Islet of Langerhans (tissue), 1 donor: ENCODE measurements at regions not wholly inside any gene's neighbourhood (a gene's known extent, or its start where the extent isn't known, plus 50 kb on each side); places are given as distances from the start of the nearest gene placed in this dataset.

Source experiments
- FAIRE-seq: peaks from one replicate; lab custom pipeline; 2011; peaks lifted over from hg19 to GRCh38; lab: Jason Lieb, UNC

DNA sequence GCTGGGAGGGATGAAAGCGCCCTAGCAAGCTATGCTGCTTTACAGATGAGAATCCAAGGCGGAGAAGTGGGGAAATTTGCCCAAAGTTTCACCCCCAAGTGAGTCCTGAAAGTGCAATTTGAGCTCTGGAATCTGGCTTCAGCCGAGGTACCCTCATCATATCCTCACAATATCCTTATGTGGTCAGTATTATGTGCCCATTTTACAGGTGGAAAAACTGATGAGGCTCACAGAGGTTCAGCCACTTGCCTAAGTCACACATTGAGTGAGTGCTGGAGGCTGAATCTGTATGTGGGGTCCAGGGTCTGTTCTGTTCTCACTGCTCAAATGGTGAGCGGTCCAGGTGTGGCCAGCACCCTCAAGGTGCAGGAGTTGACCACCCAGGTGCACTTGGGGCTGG lies 85.3 kb downstream of the MATN1 start:
- no peak for FAIRE-seq

DNA sequence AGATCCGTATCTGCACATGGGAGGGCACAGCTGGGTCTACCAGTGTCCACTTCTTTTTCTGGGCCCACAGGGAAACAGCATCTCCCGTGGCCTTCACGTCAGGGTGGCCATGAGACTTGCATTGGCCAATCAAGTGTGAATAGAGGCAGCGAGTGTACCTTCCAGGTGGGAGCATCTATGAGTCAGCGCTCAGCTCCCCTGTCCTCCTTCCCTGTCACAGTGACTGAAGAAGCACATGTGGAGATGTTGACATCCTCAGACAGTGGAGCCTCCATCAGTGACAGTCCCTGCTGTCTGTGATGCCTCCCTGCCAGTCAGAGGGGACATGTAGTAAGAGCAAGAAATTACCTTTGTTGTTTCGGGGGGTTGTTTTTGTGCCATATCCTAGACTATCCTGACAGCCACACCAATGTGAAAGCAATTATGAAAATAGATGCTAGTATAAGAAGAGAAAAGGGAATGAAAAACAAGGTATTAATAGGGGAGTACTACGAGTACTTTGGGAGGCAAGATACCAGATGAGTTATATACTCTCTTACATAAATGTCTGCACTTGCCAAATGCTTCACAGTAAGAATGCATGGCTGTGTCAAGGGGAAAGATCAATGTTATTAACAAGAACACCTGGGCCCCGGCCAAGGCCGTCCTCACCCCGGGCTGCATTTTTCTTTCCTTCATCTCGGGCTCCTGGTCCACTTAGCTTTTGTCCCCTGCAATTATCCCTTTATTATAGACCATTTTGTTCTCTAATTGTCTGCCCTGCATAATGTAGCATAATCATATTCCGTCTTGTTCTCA lies 86.0 kb downstream of the MATN1 start:
- FAIRE-seq: no peak

- no peak for FAIRE-seq
These were observed 86.8 kb downstream of the MATN1 start for GRCh38 chr1:30636621-30637020.

DNA sequence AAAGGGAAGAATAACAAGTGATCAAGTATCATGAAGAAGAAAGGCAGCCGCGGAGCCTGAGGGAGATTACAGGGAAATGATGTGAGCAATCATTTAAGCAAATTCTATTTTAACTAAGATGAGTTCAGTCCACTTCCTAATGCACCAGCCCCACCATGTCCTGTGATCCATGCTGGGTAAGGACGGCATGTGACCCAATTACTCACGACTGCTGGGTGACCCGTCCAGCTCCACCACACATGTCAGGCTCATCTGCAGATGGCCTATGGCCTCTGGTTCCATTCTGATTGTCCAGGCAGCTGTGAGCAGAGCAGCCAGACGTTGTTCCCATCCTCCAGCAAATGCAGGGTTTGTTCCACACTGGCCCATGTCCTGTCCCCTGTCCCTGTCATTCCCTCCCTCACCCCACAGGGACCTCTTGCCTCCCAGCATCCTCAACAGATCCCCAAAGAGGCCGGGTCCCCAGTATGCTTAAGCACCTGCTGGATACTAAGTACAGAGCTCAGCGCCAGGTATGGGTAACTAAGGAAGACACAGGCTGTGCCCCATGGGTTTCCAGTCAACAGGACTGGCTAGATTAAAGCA lies 87.9 kb downstream of the MATN1 start:
- no peak for FAIRE-seq

GRCh38 chr1:30634507-30634906 lies 88.9 kb downstream of the MATN1 start:
- FAIRE-seq: no peak

- no peak for FAIRE-seq
These were observed 90.1 kb downstream of the MATN1 start for GRCh38 chr1:30633294-30633693.

- FAIRE-seq: no peak
These were observed 90.9 kb downstream of the MATN1 start for GRCh38 chr1:30632481-30632880.

DNA sequence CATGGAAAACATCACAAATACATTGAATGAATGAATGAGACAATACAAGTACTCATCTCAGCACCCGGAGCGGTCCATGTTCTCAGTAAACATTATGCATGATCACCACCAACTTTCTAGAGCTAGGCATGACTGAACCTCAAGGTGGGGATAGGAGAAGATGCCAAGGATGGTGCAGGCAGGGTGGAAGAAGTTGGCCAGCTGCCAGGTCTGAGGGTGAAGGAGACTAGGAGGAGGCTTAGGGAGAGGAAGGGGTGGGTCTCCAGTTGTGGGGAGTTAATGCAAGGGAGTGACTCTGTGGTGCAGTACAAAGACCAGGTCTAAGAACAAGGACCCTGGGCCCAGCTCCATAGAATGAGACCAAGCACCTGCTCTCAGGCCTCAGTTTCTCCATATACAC lies 91.7 kb downstream of the MATN1 start:
- no peak for FAIRE-seq

DNA sequence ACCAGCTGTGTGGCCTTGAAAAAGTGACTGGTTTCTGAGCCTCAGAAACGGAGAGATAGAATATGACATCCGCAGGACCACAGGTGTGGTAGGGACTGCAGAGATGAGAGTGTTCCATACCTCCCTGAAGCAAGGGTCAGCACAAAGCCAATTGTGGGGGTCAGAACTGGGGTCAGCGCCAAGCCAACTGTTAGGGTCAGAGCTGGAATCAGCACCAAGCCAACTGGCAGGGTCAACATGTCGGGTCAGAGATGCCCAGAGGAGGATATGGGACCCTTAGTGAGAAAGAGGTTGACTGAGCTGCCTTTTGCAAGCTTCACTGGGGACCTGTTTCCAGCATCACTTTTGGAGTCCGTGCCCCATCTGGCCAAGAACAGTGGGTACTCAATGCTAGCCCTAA lies 93.9 kb downstream of the MATN1 start:
- FAIRE-seq: no peak

- FAIRE-seq: no peak
These were observed 95.4 kb downstream of the MATN1 start for GRCh38 chr1:30627994-30628393.

DNA sequence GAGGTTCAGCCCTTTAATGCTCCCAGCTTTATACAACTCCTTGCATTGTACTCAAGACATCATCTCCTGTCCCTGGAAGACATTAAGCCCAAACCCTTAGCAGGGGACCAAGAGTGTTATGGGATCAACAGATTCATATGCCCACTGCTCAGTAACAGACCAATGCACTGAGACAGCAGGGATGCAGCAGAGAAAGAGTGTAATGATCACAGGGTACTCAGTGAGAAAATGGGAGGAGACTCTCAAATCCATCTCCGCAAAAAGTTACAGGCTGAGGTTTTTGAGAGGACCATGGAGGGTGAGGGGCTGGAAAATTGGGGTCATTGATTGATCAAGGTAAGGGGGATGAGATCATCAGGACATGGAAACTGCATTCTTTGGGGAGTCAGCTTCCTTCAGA lies 96.2 kb downstream of the MATN1 start:
- no peak for FAIRE-seq

- FAIRE-seq: no peak
These were observed 100.0 kb downstream of the MATN1 start for GRCh38 chr1:30623431-30623830.

- no peak for FAIRE-seq
These were observed 103.8 kb downstream of the MATN1 start for GRCh38 chr1:30619619-30620018.

GRCh38 chr1:30618335-30618747 lies 105.0 kb downstream of the MATN1 start:
- FAIRE-seq: no peak

GRCh38 chr1:30616759-30617158 lies 106.6 kb downstream of the MATN1 start:
- FAIRE-seq: no peak

DNA sequence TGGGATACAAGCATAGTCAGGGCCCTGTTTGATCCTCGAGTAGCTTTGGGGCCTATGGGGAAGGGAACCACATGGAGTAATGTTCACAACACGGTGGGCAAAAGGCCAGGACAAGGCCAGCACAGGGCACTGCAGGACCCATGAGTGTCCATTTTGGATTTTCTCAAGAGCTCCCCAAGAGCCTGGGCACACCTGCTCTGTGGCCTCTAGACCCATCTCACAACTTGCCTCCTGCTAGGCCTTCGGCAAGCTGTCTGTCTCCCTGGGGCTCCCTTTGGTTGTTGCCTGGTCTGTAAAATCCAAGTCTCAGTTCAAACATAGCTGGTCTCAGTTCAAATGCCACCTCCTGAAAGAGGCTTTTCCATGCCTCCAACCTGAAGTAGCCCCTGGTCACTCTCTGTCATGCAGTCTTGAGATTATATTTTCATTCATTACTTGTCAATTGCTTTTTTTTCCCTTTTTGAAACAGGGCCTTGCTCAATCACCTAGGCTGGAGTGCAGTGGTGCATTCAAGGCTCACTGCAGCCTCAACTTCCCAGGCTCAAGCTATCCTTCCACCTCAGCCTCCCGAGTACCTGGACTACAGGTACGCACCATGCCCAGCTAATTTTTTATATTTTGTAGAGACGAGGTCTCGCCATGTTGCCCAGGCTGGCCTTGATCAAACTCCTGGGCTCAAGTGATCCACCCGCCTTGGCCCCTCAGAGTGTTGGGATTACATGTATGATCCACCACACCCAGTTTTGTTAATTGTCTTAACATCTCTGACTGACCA lies 107.4 kb downstream of the MATN1 start:
- FAIRE-seq: no peak

DNA sequence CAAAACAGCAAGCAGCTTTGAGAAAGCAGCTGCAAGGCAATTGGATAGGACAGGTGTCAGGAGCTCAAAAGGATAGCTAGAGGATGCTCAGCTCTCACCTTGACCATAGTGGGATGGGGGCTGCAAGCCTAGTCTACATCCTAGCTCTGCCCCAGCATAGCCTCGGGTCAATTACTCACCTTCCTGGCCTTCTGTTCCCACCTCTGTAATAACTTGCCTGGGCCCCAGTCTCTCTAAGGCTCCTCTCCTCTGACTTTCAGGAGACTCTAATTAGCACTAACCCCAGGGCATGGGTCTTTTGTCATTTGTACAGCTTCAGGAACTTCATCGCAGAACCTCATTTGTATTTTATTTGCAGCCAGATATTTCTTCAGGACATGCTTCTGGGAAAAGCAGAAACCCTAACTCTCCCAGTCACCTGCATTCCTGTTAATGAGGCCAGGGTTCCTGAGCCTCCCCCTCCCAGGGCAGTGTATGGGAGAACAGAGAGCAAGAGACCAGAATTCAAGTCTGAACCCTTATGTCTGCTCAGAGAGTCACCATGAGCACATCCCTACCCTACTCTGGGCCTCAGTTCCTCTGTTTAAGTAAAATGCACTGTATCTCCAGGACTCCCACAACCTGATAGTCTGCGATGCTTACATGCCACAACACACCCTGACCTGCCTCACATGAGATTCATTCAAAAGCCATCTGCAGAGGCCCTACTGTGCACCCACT lies 108.1 kb downstream of the MATN1 start:
- no peak for FAIRE-seq

DNA sequence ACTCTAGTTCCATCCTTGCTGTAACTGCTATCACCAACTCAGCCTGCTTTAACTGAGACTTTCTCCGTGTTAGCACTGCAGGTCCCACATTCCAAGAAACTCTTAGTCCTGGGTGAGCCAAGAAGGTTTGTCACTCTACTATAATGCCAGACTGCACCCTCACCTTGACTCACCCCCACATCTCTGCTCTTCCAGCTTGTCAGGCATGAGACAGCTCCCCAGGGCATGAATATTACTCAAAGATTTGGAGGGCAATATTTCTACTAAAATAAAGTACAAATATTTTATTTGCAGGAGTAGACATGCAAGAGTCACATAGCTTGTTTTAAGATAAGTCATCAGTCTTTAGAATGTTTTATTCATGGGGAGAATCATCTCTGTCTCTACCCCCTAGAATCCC lies 110.2 kb downstream of the MATN1 start:
- FAIRE-seq: no peak

DNA sequence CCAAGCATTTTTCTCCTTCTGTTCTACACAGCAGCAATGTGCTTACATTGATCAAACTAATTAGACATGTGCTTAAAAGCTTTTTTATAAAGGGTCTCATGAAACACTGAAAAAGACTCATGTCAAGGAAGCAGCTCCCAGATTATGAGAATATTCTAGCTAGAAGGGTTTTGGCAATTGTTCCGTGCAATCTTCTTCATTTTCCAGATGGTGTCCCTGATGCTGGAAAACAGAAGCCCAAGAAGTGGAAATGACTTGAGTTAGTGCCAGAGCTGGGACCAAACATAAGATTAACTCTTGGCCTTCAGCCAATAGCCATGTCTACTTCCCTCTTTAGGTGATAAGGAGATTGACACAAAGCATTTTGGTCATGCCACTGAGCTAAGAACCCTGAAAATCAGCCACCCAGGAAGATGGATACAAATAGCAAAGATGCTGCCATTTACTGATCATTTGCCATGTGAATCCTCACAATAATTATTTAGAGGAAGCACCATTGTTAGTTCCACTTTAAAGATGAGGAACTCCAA lies 110.8 kb downstream of the MATN1 start:
- no peak for FAIRE-seq

DNA sequence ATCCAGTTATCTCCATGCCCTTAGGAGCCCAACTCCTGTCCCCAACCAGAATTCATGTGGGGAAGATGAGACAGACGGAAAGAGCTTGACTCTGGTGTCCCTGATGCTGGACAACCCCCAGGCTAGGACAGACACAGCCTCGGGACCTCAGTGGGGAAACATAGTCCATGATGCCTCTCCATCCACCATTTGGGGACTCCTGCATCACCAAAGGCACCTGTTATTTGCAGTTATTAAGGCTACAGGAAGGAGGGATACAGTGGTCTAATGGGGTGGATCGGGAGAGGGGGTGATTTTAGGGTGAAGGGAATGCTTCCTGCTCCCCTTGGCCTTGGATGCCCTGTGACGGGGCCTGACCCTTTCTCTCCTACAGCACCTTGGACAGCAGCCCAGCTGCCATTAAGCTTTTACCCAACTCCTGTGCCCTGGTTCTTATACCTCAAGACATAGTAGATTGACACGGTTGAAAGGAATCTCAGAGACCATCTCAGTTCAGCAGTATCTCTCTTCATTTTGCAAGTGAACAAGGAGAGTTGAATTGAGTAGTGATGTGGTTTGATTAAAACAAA lies 111.6 kb downstream of the MATN1 start:
- FAIRE-seq: no peak

DNA sequence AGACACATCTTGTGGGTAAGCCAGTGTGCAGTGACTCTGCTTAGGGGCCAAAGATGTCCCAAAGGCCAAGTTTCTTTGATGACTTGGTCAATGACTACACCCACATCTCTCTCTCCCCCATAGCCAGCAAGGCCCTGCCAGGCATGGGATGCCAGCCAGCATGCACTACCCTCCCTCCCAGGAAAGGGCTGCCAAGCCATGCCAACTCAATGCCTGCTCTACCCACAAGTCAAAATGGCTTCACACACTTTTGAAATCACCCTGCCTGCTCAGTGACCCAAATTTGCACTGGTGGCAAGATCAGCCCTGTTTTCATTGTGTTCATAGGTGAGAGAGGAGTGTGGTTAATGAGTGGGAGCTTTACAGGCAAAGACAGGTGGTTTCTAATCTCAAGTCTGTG lies 112.5 kb downstream of the MATN1 start:
- FAIRE-seq: no peak

DNA sequence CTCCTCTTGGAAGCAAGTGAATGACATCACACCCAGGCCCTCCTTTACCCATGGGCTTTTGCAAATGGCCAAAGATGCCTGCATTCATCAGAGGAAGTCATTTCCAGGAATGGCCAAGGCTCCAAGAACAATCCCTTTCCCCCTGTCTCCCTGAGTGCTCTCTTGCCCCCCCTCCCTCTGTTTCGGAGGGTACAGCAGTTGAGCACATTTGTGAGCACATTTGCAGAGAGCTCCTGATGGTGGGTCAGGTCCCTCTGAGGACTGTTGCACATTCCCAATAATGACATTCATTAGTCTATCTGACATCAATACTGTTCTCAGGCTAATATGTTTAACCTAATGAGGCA lies 113.4 kb downstream of the MATN1 start:
- no peak for FAIRE-seq
